Kidney epithelial cell (primary cell): ENCODE measurements at regions not wholly inside any gene's neighbourhood (a gene's known extent, or its start where the extent isn't known, plus 50 kb on each side); places are given as distances from the start of the nearest gene placed in this dataset.
"Not testable (repeated sequence)": the region's sequence is repeated elsewhere in the genome, so short reads cannot be mapped to it uniquely, and the experiment has no call there.

Source experiments
- DNase-seq: peaks from one replicate; pipeline ENCODE4 v3.0.0-alpha.2; 2010; ENCODE audit warnings: low read depth
- H3K27me3 ChIP-seq: 2 replicates; pipeline ENCODE4 v1.6.0; 2011; ENCODE audit warnings: low read length; ENCODE audit not compliant: control insufficient read depth, insufficient read depth
- H3K36me3 ChIP-seq: 2 replicates; pipeline ENCODE4 v1.5.1; 2011; ENCODE audit warnings: low read length; ENCODE audit not compliant: control insufficient read depth, insufficient read depth
- H3K4me3 ChIP-seq: 2 replicates; pipeline ENCODE4 v1.5.1; 2011; ENCODE audit warnings: low read depth, mild to moderate bottlenecking, control low read depth, low read length
- TF ChIP-seq, protein P1 (sequence below): IDR thresholded peaks from 2 replicates; pipeline ENCODE4 v1.5.1; 2011; ENCODE audit warnings: mild to moderate bottlenecking, moderate library complexity, low read length, control low read depth, inconsistent platforms; ENCODE audit not compliant: insufficient read depth, poor library complexity, severe bottlenecking

DNA sequence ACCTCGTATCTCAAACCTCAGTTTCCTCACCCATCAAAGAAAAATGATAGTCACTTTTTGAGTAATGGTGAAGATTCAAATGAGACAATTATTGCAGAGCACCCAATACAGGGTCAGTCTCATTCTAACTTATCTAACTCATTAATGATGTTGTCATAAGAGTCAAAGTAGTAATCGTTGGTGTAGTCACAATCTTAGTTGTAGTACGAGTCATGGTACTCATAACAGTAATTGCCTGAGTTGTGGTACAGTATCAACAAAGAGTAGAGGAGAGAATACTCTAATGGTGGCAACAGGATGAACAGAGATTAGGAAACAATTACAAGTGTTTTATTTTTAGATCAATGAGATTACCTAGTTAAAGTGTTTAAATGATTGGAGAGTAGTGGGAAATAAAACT lies 93.6 kb upstream of the TMTC2 start:
- TF ChIP-seq, protein P1, sequence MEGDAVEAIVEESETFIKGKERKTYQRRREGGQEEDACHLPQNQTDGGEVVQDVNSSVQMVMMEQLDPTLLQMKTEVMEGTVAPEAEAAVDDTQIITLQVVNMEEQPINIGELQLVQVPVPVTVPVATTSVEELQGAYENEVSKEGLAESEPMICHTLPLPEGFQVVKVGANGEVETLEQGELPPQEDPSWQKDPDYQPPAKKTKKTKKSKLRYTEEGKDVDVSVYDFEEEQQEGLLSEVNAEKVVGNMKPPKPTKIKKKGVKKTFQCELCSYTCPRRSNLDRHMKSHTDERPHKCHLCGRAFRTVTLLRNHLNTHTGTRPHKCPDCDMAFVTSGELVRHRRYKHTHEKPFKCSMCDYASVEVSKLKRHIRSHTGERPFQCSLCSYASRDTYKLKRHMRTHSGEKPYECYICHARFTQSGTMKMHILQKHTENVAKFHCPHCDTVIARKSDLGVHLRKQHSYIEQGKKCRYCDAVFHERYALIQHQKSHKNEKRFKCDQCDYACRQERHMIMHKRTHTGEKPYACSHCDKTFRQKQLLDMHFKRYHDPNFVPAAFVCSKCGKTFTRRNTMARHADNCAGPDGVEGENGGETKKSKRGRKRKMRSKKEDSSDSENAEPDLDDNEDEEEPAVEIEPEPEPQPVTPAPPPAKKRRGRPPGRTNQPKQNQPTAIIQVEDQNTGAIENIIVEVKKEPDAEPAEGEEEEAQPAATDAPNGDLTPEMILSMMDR, result no peak
- no peaks in the 10 kb centered on the region for H3K36me3 ChIP-seq
- DNase-seq, result no peak
- H3K27me3 ChIP-seq, result no peaks in the 10 kb centered on the region
- no peak overlapping the region for H3K4me3 ChIP-seq

DNA sequence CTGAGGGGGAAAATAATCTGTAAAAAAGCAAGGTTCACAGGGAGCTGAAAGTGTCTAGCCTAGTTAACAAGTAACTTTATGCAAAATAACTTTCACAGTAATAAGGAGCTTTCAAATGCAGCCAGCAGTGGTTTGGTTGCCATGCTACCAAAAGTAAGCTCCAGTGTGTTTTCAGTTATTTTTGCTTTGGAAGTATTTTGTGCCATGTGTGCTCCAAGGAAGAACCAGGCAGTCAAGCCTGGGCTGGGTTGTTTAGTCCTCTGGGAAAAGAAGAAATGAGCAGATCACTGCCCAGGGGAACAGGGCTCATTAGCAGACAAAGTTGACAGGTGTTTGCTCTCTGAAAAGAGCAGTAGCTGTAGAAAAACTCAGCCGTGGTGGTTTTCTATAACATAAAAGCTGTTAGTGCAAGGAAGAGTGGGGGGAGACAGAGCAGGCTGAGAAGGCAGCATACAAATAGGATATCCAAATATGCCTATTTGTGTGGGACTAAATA lies 92.8 kb upstream of the TMTC2 start:
- DNase-seq, result no peak
- H3K4me3 ChIP-seq, result no peak overlapping the region
- TF ChIP-seq, protein P1, result no peak
- H3K27me3 ChIP-seq, result no peaks in the 10 kb centered on the region
- H3K36me3 ChIP-seq, result no peaks in the 10 kb centered on the region

DNA sequence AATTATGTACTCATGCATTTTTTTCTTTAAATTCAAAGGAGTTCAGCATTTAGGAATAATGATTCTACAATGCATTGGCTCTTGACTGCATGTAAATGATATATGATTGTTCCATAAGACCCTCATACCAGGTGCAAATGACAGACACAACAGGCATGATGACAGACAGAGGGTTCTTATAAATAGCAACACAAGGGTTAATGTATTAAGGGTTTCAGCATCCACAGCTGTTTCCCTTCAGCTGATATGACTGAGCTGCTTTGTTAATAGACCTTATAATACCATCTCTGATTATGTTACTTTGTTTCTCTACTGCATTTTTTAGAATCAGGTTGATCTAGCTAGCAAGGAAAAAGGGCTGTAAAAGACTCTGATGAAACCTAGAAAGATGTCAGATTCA lies 90.8 kb upstream of the TMTC2 start:
- TF ChIP-seq, protein P1, result no peak
- no peak overlapping the region for H3K4me3 ChIP-seq
- no peaks in the 10 kb centered on the region for H3K36me3 ChIP-seq
- no peak for DNase-seq
- no peaks in the 10 kb centered on the region for H3K27me3 ChIP-seq

DNA sequence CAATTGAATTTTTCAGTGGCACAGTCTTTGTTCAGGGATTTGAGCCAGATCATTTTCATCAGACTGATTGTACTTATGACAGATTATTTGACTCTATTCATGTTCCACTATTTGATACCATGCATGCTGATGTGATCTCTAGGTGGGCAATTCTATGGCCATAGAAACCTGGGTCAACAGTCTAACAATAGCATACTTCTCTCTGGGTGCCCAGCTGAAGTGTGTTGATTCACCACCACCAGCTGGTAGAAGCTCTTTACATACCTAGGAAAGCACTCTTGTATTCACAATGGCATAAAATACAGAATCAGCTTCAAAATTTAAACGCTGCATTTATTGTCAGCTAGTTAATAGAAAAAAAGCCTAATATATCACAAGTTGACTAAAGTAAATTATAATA lies 90.2 kb upstream of the TMTC2 start:
- Histone ChIP-seq H3K36me3 (no peaks in the 10 kb centered on the region), H3K27me3 (no peaks in the 10 kb centered on the region), H3K4me3 (no peak overlapping the region)
- TF ChIP-seq, protein P1, result no peak
- DNase-seq, result no peak

GRCh38 chr12:82600379-82600778 lies 86.3 kb upstream of the TMTC2 start:
- no peaks in the 10 kb centered on the region for H3K36me3 ChIP-seq
- DNase-seq, result no peak
- TF ChIP-seq, protein P1, result no peak
- no peak overlapping the region for H3K4me3 ChIP-seq
- no peaks in the 10 kb centered on the region for H3K27me3 ChIP-seq

DNA sequence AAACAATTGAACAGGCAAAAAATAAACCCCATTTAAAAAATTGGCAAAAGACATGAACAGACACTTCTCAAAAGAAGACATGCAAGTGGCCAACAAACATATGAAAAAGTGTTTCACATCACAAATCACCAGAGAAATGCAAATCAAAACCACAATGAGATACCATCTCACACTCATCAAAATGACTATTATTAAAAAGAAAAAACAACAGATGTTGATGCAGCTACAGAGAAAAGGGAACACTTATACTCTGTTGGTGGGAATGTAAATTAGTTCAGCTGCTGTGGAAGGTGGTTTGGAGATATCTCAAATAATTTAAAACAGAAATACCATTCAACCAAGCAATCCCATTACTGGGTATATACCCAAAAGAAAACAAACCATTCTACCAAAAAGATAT lies 83.1 kb upstream of the TMTC2 start:
- DNase-seq, H3K27me3 ChIP-seq, H3K36me3 ChIP-seq, H3K4me3 ChIP-seq: not testable (repeated sequence)

- Histone ChIP-seq H3K27me3 (no peaks in the 10 kb centered on the region), H3K36me3 (no peaks in the 10 kb centered on the region), H3K4me3 (no peak overlapping the region)
- no peak for DNase-seq
- TF ChIP-seq, protein P1, result no peak
Observed at GRCh38 chr12:82605115-82605514, 81.6 kb upstream of the TMTC2 start.
